ENCODE measurements at regions not wholly inside any gene's neighbourhood (a gene's known extent, or its start where the extent isn't known, plus 50 kb on each side); places are given as distances from the start of the nearest gene placed in this dataset.

DNA sequence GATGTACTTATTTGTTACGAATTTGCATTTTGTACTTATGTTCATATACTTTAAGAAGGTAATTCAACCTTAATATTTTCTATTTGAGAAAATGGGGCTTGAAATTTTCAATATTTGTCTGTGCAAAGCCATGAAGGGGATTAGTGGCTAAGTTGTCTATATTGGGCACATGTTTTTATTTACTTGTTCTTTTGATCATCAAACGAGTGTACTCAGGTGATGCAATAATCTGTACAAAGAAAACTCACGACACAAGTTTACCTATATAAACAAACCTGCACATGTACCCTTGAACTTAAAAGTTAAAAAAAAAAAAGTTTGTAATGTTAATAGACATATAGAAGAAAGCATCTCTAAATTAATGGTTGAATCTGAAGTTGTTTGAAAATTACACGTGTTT lies 658.9 kb upstream of the SYT4 start:
- H3K4me2 ChIP-seq (ENCODE audit: low read length): no peak overlapping the region

More for the DNA sequence above, 658.9 kb upstream of the SYT4 start:
- POLR2A ChIA-PET: no interaction called here
- no peaks in the 10 kb centered on the region for H3K27me3 ChIP-seq (ENCODE audit: insufficient read depth, low read length)
- no peaks in the 10 kb centered on the region for H4K20me1 ChIP-seq (ENCODE audit: insufficient read depth)
- H3K27ac ChIP-seq (ENCODE audit: low read depth, low read length): no peak overlapping the region
- no peak overlapping the region for H3K9ac ChIP-seq (ENCODE audit: low read length)
- CTCF ChIA-PET: no interaction called here
- H3K79me2 ChIP-seq (ENCODE audit: insufficient read depth, low read length): no peaks in the 10 kb centered on the region
- DNase-seq (ENCODE audit: low read depth, low spot score): no peak
- ATAC-seq: no peak
- intact Hi-C loops (cut with micrococcal nuclease): no loop called here
- no peaks in the 10 kb centered on the region for H3K4me1 ChIP-seq (ENCODE audit: control insufficient read depth in 1 of 2, insufficient read depth in 2 of 2, low read length in 2 of 2)
- peaks cover 0 to 23% of the 10 kb centered on the region in 2 experiments; a peak in 2 of 4 replicates for H3K9me3 ChIP-seq (ENCODE audit: control insufficient read depth in 1 of 2, insufficient read depth in 1 of 2, low read depth in 1 of 2, low read length in 2 of 2)
- H3K9me2 ChIP-seq (ENCODE audit: insufficient read depth): no peaks in the 10 kb centered on the region
- TF ChIP-seq YY1 (IDR thresholded peaks at IDR 0.05; ENCODE audit: extremely low read depth, insufficient replicate concordance, low read depth, low read length) (no peak), POLR2A (IDR thresholded peaks at IDR 0.05; ENCODE audit: borderline replicate concordance, extremely low read depth, insufficient read depth, insufficient read length) (no peak), RAD21 (IDR thresholded peaks at IDR 0.05; ENCODE audit: low read depth) (no peak), EZH2phosphoT487 (IDR thresholded peaks at IDR 0.05; ENCODE audit: borderline replicate concordance) (no peak)
- TF ChIP-seq, protein P1, sequence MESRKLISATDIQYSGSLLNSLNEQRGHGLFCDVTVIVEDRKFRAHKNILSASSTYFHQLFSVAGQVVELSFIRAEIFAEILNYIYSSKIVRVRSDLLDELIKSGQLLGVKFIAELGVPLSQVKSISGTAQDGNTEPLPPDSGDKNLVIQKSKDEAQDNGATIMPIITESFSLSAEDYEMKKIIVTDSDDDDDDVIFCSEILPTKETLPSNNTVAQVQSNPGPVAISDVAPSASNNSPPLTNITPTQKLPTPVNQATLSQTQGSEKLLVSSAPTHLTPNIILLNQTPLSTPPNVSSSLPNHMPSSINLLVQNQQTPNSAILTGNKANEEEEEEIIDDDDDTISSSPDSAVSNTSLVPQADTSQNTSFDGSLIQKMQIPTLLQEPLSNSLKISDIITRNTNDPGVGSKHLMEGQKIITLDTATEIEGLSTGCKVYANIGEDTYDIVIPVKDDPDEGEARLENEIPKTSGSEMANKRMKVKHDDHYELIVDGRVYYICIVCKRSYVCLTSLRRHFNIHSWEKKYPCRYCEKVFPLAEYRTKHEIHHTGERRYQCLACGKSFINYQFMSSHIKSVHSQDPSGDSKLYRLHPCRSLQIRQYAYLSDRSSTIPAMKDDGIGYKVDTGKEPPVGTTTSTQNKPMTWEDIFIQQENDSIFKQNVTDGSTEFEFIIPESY (IDR thresholded peaks at IDR 0.05; ENCODE audit: extremely low read depth, insufficient replicate concordance, low read length): no peak
- TF ChIP-seq, protein P2, sequence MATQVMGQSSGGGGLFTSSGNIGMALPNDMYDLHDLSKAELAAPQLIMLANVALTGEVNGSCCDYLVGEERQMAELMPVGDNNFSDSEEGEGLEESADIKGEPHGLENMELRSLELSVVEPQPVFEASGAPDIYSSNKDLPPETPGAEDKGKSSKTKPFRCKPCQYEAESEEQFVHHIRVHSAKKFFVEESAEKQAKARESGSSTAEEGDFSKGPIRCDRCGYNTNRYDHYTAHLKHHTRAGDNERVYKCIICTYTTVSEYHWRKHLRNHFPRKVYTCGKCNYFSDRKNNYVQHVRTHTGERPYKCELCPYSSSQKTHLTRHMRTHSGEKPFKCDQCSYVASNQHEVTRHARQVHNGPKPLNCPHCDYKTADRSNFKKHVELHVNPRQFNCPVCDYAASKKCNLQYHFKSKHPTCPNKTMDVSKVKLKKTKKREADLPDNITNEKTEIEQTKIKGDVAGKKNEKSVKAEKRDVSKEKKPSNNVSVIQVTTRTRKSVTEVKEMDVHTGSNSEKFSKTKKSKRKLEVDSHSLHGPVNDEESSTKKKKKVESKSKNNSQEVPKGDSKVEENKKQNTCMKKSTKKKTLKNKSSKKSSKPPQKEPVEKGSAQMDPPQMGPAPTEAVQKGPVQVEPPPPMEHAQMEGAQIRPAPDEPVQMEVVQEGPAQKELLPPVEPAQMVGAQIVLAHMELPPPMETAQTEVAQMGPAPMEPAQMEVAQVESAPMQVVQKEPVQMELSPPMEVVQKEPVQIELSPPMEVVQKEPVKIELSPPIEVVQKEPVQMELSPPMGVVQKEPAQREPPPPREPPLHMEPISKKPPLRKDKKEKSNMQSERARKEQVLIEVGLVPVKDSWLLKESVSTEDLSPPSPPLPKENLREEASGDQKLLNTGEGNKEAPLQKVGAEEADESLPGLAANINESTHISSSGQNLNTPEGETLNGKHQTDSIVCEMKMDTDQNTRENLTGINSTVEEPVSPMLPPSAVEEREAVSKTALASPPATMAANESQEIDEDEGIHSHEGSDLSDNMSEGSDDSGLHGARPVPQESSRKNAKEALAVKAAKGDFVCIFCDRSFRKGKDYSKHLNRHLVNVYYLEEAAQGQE (IDR thresholded peaks at IDR 0.05; ENCODE audit: low read depth): no peak
- H2AFZ ChIP-seq (ENCODE audit: low read depth, low read length, poor library complexity, severe bottlenecking): no peak overlapping the region
- RAD21 ChIA-PET (ENCODE audit: low non-redundant PET in 1 of 2, low total read pairs in 2 of 2, uncharacterized antibody in 2 of 2, unreplicated experiment in 2 of 2): no interaction called here
- H3K4me3 ChIP-seq (replicated peaks in 1 of 2; ENCODE audit: low read depth in 1 of 2, low read length in 2 of 2): no peak overlapping the region
- no TSS peak for BruUV-seq (replicated peaks)
- H3K36me3 ChIP-seq (ENCODE audit: control insufficient read depth in 1 of 2, insufficient read depth in 2 of 2, low read length in 2 of 2): no peaks in the 10 kb centered on the region

All from HCT116 (cell line).